ENCODE measurements at regions not wholly inside any gene's neighbourhood (a gene's known extent, or its start where the extent isn't known, plus 50 kb on each side); places are given as distances from the start of the nearest gene placed in this dataset.

- DNase-seq (ENCODE audit: low read depth): no peak
- H3K4me3 ChIP-seq (ENCODE audit: low read depth, low read length): no peak overlapping the region
- TF ChIP-seq, protein P1, sequence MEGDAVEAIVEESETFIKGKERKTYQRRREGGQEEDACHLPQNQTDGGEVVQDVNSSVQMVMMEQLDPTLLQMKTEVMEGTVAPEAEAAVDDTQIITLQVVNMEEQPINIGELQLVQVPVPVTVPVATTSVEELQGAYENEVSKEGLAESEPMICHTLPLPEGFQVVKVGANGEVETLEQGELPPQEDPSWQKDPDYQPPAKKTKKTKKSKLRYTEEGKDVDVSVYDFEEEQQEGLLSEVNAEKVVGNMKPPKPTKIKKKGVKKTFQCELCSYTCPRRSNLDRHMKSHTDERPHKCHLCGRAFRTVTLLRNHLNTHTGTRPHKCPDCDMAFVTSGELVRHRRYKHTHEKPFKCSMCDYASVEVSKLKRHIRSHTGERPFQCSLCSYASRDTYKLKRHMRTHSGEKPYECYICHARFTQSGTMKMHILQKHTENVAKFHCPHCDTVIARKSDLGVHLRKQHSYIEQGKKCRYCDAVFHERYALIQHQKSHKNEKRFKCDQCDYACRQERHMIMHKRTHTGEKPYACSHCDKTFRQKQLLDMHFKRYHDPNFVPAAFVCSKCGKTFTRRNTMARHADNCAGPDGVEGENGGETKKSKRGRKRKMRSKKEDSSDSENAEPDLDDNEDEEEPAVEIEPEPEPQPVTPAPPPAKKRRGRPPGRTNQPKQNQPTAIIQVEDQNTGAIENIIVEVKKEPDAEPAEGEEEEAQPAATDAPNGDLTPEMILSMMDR (IDR thresholded peaks at IDR 0.05; ENCODE audit: control insufficient read depth, extremely low read depth, insufficient read depth): no peak
Observed at GRCh38 chr9:89837934-89838310, 233.1 kb downstream of the GADD45G start.

DNA sequence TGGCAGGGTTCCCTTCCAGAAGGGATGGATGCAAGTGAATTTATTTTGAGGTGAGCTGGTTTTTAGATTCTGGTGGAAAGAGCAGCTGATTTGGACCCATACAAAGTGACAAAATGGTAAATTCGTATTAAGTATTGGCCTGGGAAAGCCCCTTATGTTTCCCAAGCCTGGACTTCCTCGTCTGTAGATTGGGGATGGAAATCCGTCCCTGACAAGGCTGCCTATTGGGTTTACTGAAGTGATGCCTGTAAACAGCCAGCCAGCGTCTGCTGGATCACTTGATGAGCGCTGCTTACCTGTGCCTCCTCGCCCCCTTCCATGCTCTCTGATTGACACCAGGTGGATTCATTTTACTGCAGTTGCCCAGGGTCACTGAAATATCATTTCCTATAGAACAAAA is 233.8 kb downstream of the GADD45G start:
- H3K4me3 ChIP-seq (ENCODE audit: low read depth, low read length): no peak overlapping the region
- TF ChIP-seq, protein P1 (IDR thresholded peaks at IDR 0.05; ENCODE audit: control insufficient read depth, extremely low read depth, insufficient read depth): no peak
- DNase-seq (ENCODE audit: low read depth): no peak

- TF ChIP-seq, protein P1 (IDR thresholded peaks at IDR 0.05; ENCODE audit: control insufficient read depth, extremely low read depth, insufficient read depth): no peak
- DNase-seq (ENCODE audit: low read depth): no peak
- H3K4me3 ChIP-seq (ENCODE audit: low read depth, low read length): no peak overlapping the region
Observed at GRCh38 chr9:89839449-89839848, 234.6 kb downstream of the GADD45G start.

DNA sequence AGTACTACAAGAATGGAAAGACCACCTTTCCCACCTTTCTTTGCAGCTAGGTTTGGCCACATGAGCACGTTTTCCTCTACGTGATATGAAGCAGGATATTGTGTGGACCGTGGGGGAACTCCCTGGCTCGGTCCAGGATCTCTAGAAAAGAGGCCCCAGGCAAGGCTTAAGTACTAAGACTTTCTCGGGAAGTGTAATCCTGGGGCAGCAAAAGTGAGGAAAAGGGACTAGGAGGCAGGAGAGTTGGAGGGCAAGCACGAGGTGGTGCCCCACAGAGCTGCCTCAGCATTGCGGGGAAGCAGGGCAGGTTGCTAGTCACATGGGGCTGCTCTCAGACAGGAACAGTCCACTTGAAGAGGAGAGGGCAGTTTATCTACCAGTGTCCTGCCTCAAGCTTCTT is 235.1 kb downstream of the GADD45G start:
- no peak overlapping the region for H3K4me3 ChIP-seq (ENCODE audit: low read depth, low read length)
- TF ChIP-seq, protein P1 (IDR thresholded peaks at IDR 0.05; ENCODE audit: control insufficient read depth, extremely low read depth, insufficient read depth): no peak
- no peak for DNase-seq (ENCODE audit: low read depth)

- TF ChIP-seq, protein P1 (IDR thresholded peaks at IDR 0.05; ENCODE audit: control insufficient read depth, extremely low read depth, insufficient read depth): no peak
- no peak for DNase-seq (ENCODE audit: low read depth)
- no peak overlapping the region for H3K4me3 ChIP-seq (ENCODE audit: low read depth, low read length)
Observed at GRCh38 chr9:89841456-89841855, 236.6 kb downstream of the GADD45G start.

- TF ChIP-seq, protein P1 (IDR thresholded peaks at IDR 0.05; ENCODE audit: control insufficient read depth, extremely low read depth, insufficient read depth): no peak
- DNase-seq (ENCODE audit: low read depth): no peak
- no peak overlapping the region for H3K4me3 ChIP-seq (ENCODE audit: low read depth, low read length)
Observed at GRCh38 chr9:89842267-89842768, 237.5 kb downstream of the GADD45G start.

DNA sequence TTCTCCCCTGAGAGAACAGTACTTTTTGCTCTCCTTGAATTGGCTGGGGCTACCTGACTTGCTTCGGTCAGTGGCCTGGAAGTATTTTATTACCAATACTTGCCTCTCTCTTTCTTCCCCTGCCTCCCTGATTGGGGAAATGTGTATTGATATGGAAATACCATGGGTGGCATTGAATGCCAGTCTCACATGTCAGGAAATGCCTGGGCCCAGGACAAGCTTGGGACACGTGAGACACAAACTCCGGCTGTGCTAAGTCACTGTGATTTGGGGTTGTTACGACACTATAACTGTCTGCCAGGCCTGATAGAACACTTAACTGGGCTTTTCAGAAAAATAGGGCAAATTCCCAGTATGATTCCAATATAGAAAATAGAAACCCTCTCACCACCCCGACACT is 238.3 kb downstream of the GADD45G start:
- TF ChIP-seq, protein P1 (IDR thresholded peaks at IDR 0.05; ENCODE audit: control insufficient read depth, extremely low read depth, insufficient read depth): no peak
- DNase-seq (ENCODE audit: low read depth): no peak
- H3K4me3 ChIP-seq (ENCODE audit: low read depth, low read length): no peak overlapping the region
